GM12891 (cell line): ENCODE measurements at regions not wholly inside any gene's neighbourhood (a gene's known extent, or its start where the extent isn't known, plus 50 kb on each side); places are given as distances from the start of the nearest gene placed in this dataset.

Experiments used
- POLR2A ChIP-seq: IDR thresholded peaks from 2 replicates; pipeline ENCODE4 v1.6.1; 2011; ENCODE audit warnings: low read depth, low read length, control low read depth
- POLR2AphosphoS5 ChIP-seq: IDR thresholded peaks from 2 replicates; pipeline ENCODE4 v1.6.1; 2011; ENCODE audit warnings: low read depth, low read length, control low read depth
- TAF1 ChIP-seq: IDR thresholded peaks from 2 replicates; pipeline ENCODE4 v1.6.1; 2011; ENCODE audit warnings: low read depth, low read length, control low read depth

DNA sequence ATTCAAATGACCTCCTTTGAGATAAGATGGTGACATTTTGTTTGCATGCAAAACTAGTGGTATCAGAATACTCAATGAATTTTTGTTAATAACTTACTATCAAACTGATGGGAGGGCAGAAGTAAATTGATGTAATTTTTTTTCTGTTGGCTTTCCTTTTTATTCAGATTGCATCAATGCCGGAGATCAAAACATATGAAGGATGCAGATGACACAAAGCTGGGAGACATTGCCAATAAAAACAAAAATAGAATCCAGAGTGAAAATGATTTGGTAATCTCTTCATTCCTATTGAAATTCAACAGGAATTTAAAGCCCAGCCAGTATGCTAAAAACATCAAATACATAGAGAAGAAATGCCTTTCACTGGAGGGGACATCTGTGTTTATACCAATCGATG lies 1655.3 kb upstream of the C9orf72 start:
- TF ChIP-seq POLR2AphosphoS5 (no peak), POLR2A (no peak), TAF1 (no peak)
